Esophagus muscularis mucosa (tissue), 4 donors: ENCODE measurements at regions not wholly inside any gene's neighbourhood (a gene's known extent, or its start where the extent isn't known, plus 50 kb on each side); places are given as distances from the start of the nearest gene placed in this dataset.

Source experiments
- DNase-seq: peaks from one replicate; pipeline ENCODE4 v3.0.0-alpha.2; 2017; ENCODE audit errors: extremely low spot score
- H3K27ac ChIP-seq, 4 donors: fragments of 200-600 bp; sonication (generic); replicated peaks in 1 of 4; 1 replicate in 3 of 4; 2 replicates in 1 of 4; pipeline ENCODE4 v1.5.1; 2016 to 2019; ENCODE audit warnings: mild to moderate bottlenecking in 1 of 4
- H3K27me3 ChIP-seq, 4 donors: fragments of 200-600 bp; sonication (generic); one replicate each; pipeline versions ENCODE4 v1.5.1 to v1.6.0; 2016 to 2019
- H3K36me3 ChIP-seq, 4 donors: fragments of 200-600 bp; sonication (generic); one replicate each; pipeline ENCODE4 v1.5.1; 2016 to 2019
- H3K4me1 ChIP-seq, 4 donors: fragments of 200-600 bp; sonication (generic); one replicate each; pipeline ENCODE4 v1.5.1; 2016 to 2019
- H3K4me3 ChIP-seq, 4 donors: fragments of 200-600 bp; sonication (generic); 1 replicate in 2 of 4; 2 replicates in 2 of 4; pipeline ENCODE4 v1.5.1; 2016 to 2019; ENCODE audit warnings: mild to moderate bottlenecking in 4 of 4, moderate library complexity in 1 of 4
- H3K9me3 ChIP-seq, 4 donors: fragments of 200-600 bp; sonication (generic); 1 replicate in 3 of 4; 2 replicates in 1 of 4; pipeline ENCODE4 v1.5.1; 2016 to 2019
- EP300 ChIP-seq: sonication (generic); formaldehyde crosslinking; IDR thresholded peaks from one replicate; pipeline ENCODE4 v1.6.1; 2017; ENCODE audit warnings: antibody characterized with exemption
- POLR2A ChIP-seq: fragments of 450-650 bp; IDR thresholded peaks from one replicate; pipeline ENCODE4 v1.6.1; 2017; ENCODE audit warnings: antibody characterized with exemption, moderate library complexity, mild to moderate bottlenecking, low read depth
- POLR2AphosphoS5 ChIP-seq, 2 donors: sonication (generic); formaldehyde crosslinking; IDR thresholded peaks; one replicate each; pipeline ENCODE4 v1.6.1; 2017; ENCODE audit warnings: antibody characterized with exemption in 2 of 2
- WGBS: methylation state at CpG from one replicate; pipeline ENCODE4 v1.1.5; 2018; 5-methylcytosine and 5-hydroxymethylcytosine counted together
- intact Hi-C: fragments of 100-400 bp; cut with DNase I; formaldehyde crosslinking; loops from one replicate; pipeline ENCODE4 v1.15.1; 2023
- TF ChIP-seq, protein P1 (sequence below), 3 experiments: fragments of 200-600 bp in 2 of 3; fragments of 450-650 bp in 1 of 3; sonication (generic) in 2 of 3; IDR thresholded peaks; one replicate each; pipeline ENCODE4 v1.5.1; 2017 to 2019; ENCODE audit warnings: antibody characterized with exemption in 3 of 3, mild to moderate bottlenecking in 2 of 3, moderate library complexity in 1 of 3

DNA sequence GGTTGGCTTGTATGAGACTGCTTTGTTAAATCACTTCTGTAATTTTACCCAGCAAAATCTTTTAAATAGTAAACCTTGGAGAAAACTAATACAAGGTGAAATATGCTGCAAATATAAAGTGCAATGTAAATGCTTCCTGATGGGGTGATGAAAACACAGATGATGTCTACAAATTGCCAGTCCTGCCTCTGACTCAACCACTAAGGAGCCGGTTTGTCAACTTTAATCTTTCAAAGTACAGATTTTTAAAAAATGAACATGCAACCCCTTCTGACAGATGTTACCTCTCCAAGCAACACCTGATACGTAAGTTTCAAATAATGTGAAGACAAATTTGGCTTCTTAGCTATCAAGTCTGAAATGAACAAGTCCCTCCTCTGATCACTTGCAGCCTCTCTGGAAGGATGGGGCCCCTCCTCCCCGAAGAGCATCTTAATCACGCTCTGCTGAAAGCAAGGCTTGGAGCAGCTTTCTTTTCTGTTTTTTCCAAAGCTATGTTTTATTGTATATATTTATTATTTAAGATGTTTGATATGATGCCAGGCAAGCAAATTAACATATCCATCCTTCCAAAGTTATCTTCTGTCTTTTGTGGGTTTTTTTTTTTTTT lies 196.0 kb downstream of the MYLK4 start:
- intact Hi-C loops = no loop called here
- Histone ChIP-seq H3K27me3 (peaks cover 0 to 3% (median 0%) of the 10 kb centered on the region in 4 donors), H3K36me3 (no peaks in the 10 kb centered on the region), H3K27ac (no peak overlapping the region), H3K4me1 (no peaks in the 10 kb centered on the region), H3K4me3 (no peak overlapping the region), H3K9me3 (no peaks in the 10 kb centered on the region)
- no peak for TF ChIP-seq POLR2A
- TF ChIP-seq, protein P1, sequence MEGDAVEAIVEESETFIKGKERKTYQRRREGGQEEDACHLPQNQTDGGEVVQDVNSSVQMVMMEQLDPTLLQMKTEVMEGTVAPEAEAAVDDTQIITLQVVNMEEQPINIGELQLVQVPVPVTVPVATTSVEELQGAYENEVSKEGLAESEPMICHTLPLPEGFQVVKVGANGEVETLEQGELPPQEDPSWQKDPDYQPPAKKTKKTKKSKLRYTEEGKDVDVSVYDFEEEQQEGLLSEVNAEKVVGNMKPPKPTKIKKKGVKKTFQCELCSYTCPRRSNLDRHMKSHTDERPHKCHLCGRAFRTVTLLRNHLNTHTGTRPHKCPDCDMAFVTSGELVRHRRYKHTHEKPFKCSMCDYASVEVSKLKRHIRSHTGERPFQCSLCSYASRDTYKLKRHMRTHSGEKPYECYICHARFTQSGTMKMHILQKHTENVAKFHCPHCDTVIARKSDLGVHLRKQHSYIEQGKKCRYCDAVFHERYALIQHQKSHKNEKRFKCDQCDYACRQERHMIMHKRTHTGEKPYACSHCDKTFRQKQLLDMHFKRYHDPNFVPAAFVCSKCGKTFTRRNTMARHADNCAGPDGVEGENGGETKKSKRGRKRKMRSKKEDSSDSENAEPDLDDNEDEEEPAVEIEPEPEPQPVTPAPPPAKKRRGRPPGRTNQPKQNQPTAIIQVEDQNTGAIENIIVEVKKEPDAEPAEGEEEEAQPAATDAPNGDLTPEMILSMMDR (IDR thresholded peaks at IDR 0.05) = no peak
- no peak for TF ChIP-seq EP300
- WGBS = 63% methylated on average over 4 of the region's 4 CpGs
- DNase-seq = peak; percentile 64

DNA sequence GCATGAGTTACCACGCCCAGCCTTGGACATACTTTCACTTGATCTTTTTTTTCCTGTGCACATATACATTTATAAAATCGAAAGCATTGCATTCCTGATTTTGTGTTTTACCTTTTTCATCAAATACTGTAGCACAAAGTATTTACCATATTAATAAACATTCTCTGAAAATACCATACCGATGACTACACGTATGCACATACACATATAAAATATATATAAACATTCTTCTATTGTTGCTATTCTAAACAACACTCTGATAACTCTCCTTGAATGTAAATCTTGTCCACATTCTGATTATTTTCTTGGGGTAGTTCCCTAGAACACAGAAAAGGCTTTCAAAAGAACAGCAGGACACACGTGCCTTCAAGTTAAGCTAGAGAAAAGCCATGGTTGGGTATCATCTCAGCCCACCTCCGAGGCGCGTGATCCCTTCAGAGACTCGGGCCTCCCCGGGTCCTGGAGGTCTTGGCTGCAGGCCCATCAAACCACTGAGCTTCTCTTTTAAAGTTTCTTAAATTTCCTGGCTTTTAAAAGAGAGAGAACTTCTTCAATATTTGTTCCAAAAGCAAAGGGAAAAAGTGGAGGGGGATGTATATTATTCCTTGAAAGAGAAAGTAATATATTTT lies 198.1 kb downstream of the MYLK4 start:
- TF ChIP-seq EP300 (no peak), POLR2AphosphoS5 (IDR thresholded peaks at IDR 0.05) (no peak), POLR2A (no peak)
- TF ChIP-seq, protein P1 (IDR thresholded peaks at IDR 0.05) = no peak
- Histone ChIP-seq H3K27me3 (peaks cover 0 to 3% (median 0%) of the 10 kb centered on the region in 4 donors), H3K9me3 (no peaks in the 10 kb centered on the region), H3K4me3 (no peak overlapping the region), H3K4me1 (no peaks in the 10 kb centered on the region), H3K36me3 (no peaks in the 10 kb centered on the region), H3K27ac (no peak overlapping the region)
- peak; percentile 62 for DNase-seq
- intact Hi-C loops = no loop called here
- WGBS = 58% methylated on average over 10 of the region's 10 CpGs

DNA sequence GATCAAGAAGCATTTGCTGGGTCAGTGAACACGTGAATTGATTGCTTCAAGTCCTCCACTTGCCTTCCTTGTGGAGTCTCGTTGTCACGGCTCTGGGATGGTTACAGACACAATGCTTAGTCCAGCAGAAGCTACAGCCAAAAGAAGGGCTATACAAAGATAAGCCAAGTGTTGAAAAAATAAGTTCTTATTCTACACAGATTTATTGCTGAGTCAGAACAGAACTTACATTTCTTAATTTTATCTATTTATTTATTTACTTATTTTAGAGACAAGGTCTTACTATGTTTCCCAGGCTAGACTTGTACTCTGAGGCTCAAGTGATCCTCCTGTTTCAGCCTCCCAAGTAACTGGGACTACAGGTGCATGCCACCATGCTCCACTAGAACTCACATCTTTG lies 199.0 kb downstream of the MYLK4 start:
- Histone ChIP-seq H3K36me3 (no peaks in the 10 kb centered on the region), H3K9me3 (no peaks in the 10 kb centered on the region), H3K4me1 (no peaks in the 10 kb centered on the region), H3K27me3 (peaks cover 0 to 3% (median 0%) of the 10 kb centered on the region in 4 donors), H3K27ac (no peak overlapping the region), H3K4me3 (no peak overlapping the region)
- no peak for DNase-seq
- TF ChIP-seq POLR2A = no peak
- TF ChIP-seq, protein P1 (IDR thresholded peaks at IDR 0.05) = no peak
- intact Hi-C loops = no loop called here
- WGBS = 70% methylated on average over 3 of the region's 3 CpGs

DNA sequence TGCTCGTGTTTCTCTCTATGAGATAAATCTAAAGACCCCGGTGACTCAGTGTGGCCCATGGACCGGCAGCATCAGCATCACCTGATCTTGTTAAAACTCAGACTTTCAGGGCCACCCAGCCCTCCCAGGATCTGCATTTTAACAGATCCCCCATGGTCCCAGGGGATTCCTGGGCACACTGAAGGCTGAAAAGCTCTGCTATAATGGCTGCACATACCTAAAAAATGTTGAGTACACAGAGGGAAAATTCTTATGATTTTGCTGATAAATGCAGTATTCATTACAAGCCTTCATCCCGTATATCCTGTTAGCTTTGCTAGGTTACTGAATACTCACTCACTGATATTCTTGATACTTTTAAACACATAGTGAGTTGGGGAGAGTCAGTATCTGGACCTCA lies 200.5 kb downstream of the MYLK4 start:
- no peak for TF ChIP-seq POLR2AphosphoS5 (IDR thresholded peaks at IDR 0.05)
- TF ChIP-seq, protein P1 (IDR thresholded peaks at IDR 0.05) = no peak
- no peak for TF ChIP-seq EP300
- no peak for TF ChIP-seq POLR2A
- Histone ChIP-seq H3K4me1 (no peaks in the 10 kb centered on the region), H3K9me3 (no peaks in the 10 kb centered on the region), H3K27me3 (peaks cover 0 to 3% (median 0%) of the 10 kb centered on the region in 4 donors), H3K27ac (no peak overlapping the region), H3K36me3 (no peaks in the 10 kb centered on the region), H3K4me3 (no peak overlapping the region)
- 92% methylated on average over 4 of the region's 4 CpGs for WGBS
- peak; percentile 72 for DNase-seq
- intact Hi-C loops = no loop called here

DNA sequence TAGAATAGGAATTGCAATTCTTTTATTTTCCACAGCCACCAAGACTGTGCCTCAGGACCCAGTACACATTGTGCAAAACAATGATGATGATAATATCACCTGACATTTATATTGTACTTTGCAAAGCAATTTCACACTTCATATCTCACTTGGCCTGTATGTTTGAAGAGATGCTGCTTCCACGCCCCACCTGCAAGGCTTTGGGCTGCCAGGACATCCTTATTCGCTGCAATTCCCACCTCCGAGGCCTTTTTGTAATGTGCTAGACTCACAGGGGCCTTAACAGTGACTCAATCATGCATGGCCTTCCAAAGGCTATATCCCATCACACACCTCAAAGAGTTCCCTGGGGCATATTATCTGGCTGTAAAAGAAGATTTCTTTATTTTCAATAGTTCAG lies 200.9 kb downstream of the MYLK4 start:
- no peak overlapping the region for H3K4me3 ChIP-seq
- intact Hi-C loops = no loop called here
- no peaks in the 10 kb centered on the region for H3K9me3 ChIP-seq
- 97% methylated on average over 3 of the region's 3 CpGs for WGBS
- peaks cover 0 to 1% (median 0%) of the 10 kb centered on the region in 4 donors for H3K27me3 ChIP-seq
- TF ChIP-seq EP300 (no peak), POLR2AphosphoS5 (IDR thresholded peaks at IDR 0.05) (no peak), POLR2A (no peak)
- TF ChIP-seq, protein P1 (IDR thresholded peaks at IDR 0.05) = no peak
- no peaks in the 10 kb centered on the region for H3K36me3 ChIP-seq
- H3K27ac ChIP-seq = no peak overlapping the region
- no peaks in the 10 kb centered on the region for H3K4me1 ChIP-seq
- no peak for DNase-seq
